CD4-positive, alpha-beta T cell (primary cell): ENCODE measurements at regions not wholly inside any gene's neighbourhood (a gene's known extent, or its start where the extent isn't known, plus 50 kb on each side); places are given as distances from the start of the nearest gene placed in this dataset.

Experiments
- ATAC-seq: fragments of 200-7000 bp; cut with Tn5 transposase; one replicate; pipeline ENCODE4 v1.10.0; 2022; ENCODE audit warnings: mild to moderate bottlenecking; ENCODE audit not compliant: poor library complexity
- CTCF ChIA-PET: fragments of 350-600 bp; sonication (Branson Sonifier 250); formaldehyde crosslinking; loops from one replicate; lab custom pipeline; 2021; ENCODE audit warnings: antibody characterized with exemption, inconsistent platforms; lab: Charles Lee
- POLR2A ChIA-PET: fragments of 350-600 bp; sonication (Branson Sonifier 250); formaldehyde crosslinking; loops from one replicate; lab custom pipeline; 2021; ENCODE audit warnings: antibody characterized with exemption, inconsistent platforms; lab: Charles Lee
- DNase-seq, 14 experiments: peaks; one replicate each; pipeline ENCODE4 v3.0.0-alpha.2; 2013 to 2020; ENCODE audit warnings: mixed read lengths in 2 of 14
- H3K27ac ChIP-seq, 2 donors: one replicate each; pipeline versions ENCODE4 v1.5.1 to v1.7.0; 2013; ENCODE audit warnings: low read length in 2 of 2, low read depth in 1 of 2, mild to moderate bottlenecking in 1 of 2
- H3K27me3 ChIP-seq, 2 experiments: 1 replicate in 1 of 2; 2 replicates in 1 of 2; pipeline versions ENCODE4 v1.6.1 to v1.7.0; 2013; ENCODE audit warnings: low read length in 2 of 2, control low read depth in 1 of 2, mild to moderate bottlenecking in 1 of 2, moderate library complexity in 1 of 2; ENCODE audit not compliant: insufficient read depth in 2 of 2, control insufficient read depth in 1 of 2
- H3K36me3 ChIP-seq: one replicate; pipeline ENCODE4 v1.6.1; 2013; ENCODE audit warnings: low read length, control low read depth; ENCODE audit not compliant: insufficient read depth
- H3K4me1 ChIP-seq: one replicate; pipeline ENCODE4 v1.6.1; 2013; ENCODE audit warnings: low read length, control low read depth; ENCODE audit not compliant: insufficient read depth
- H3K4me3 ChIP-seq: one replicate; pipeline ENCODE4 v1.5.1; 2013; ENCODE audit warnings: mild to moderate bottlenecking, low read length, moderate library complexity
- H3K9me3 ChIP-seq, 2 experiments: 1 replicate in 1 of 2; 2 replicates in 1 of 2; pipeline versions ENCODE4 v1.6.1 to v1.7.0; 2013; ENCODE audit warnings: low read length in 2 of 2, mild to moderate bottlenecking in 2 of 2, control low read depth in 1 of 2, moderate library complexity in 1 of 2; ENCODE audit not compliant: control insufficient read depth in 1 of 2, insufficient read depth in 1 of 2
- H3K27ac Mint-ChIP-seq: one replicate; pipeline ENCODE4 v1.8.0; 2020; ENCODE audit warnings: mixed read lengths
- H3K27me3 Mint-ChIP-seq: one replicate; pipeline ENCODE4 v1.8.0; 2021; ENCODE audit warnings: mixed read lengths
- H3K36me3 Mint-ChIP-seq: one replicate; pipeline ENCODE4 v1.8.0; 2021; ENCODE audit warnings: low read depth, mixed read lengths
- H3K4me1 Mint-ChIP-seq: one replicate; pipeline ENCODE4 v1.8.0; 2021; ENCODE audit warnings: low read depth, mixed read lengths
- H3K4me3 Mint-ChIP-seq: one replicate; pipeline ENCODE4 v1.8.0; 2020; ENCODE audit warnings: mild to moderate bottlenecking, mixed read lengths
- H3K9me3 Mint-ChIP-seq: one replicate; pipeline ENCODE4 v1.8.0; 2020; ENCODE audit warnings: mixed read lengths
- CTCF ChIP-seq: fragments of 200-600 bp; IDR thresholded peaks from one replicate; pipeline ENCODE4 v1.8.0; 2022; ENCODE audit warnings: antibody characterized with exemption, mild to moderate bottlenecking
- intact Hi-C, 2 experiments: fragments of 100-400 bp; cut with DNase I in 1 of 2; cut with micrococcal nuclease in 1 of 2; formaldehyde crosslinking; loops; one replicate each; pipeline versions ENCODE4 v1.15.1 to v1.9.0; 2023 to 2025; cut with DNase I, micrococcal nuclease

- no peak overlapping the region for H3K27ac ChIP-seq
- CTCF ChIA-PET: no interaction called here
- no peaks in the 10 kb centered on the region for H3K36me3 ChIP-seq
- H3K27me3 Mint-ChIP-seq: peaks cover 25% of the 10 kb centered on the region
- H3K4me1 ChIP-seq: no peaks in the 10 kb centered on the region
- no peak for TF ChIP-seq CTCF
- H3K36me3 Mint-ChIP-seq: no peaks in the 10 kb centered on the region
- no peak overlapping the region for H3K27ac Mint-ChIP-seq
- H3K9me3 Mint-ChIP-seq: peaks cover 3% of the 10 kb centered on the region
- no peak for DNase-seq
- intact Hi-C loops: no loop called here
- no peaks in the 10 kb centered on the region for H3K4me1 Mint-ChIP-seq
- no peak overlapping the region for H3K4me3 ChIP-seq
- no peaks in the 10 kb centered on the region for H3K9me3 ChIP-seq
- H3K4me3 Mint-ChIP-seq: no peak overlapping the region
- peaks cover 0 to 3% of the 10 kb centered on the region in 2 experiments for H3K27me3 ChIP-seq
- no peak for ATAC-seq
- POLR2A ChIA-PET: no interaction called here
These were observed 317.4 kb upstream of the UBE2E3 start for GRCh38 chr2:180662941-180663471.

GRCh38 chr2:180662521-180662920, 317.9 kb upstream of the UBE2E3 start:
- Mint-ChIP-seq H3K27ac (no peak overlapping the region), H3K36me3 (no peaks in the 10 kb centered on the region), H3K4me3 (no peak overlapping the region), H3K27me3 (peaks cover 25% of the 10 kb centered on the region), H3K9me3 (no peaks in the 10 kb centered on the region), H3K4me1 (no peaks in the 10 kb centered on the region)
- POLR2A ChIA-PET: no interaction called here
- H3K36me3 ChIP-seq: no peaks in the 10 kb centered on the region
- CTCF ChIA-PET: no interaction called here
- no peaks in the 10 kb centered on the region for H3K9me3 ChIP-seq
- no peaks in the 10 kb centered on the region for H3K4me1 ChIP-seq
- H3K27ac ChIP-seq: no peak overlapping the region
- DNase-seq: no peak
- TF ChIP-seq CTCF: no peak
- intact Hi-C loops: no loop called here
- H3K27me3 ChIP-seq: peaks cover 0 to 3% of the 10 kb centered on the region in 2 experiments
- H3K4me3 ChIP-seq: no peak overlapping the region
- ATAC-seq: no peak

GRCh38 chr2:180661686-180662030, 318.7 kb upstream of the UBE2E3 start:
- no peaks in the 10 kb centered on the region for H3K9me3 Mint-ChIP-seq
- Histone ChIP-seq H3K36me3 (no peaks in the 10 kb centered on the region), H3K27me3 (peaks cover 0 to 3% of the 10 kb centered on the region in 2 experiments), H3K9me3 (no peaks in the 10 kb centered on the region), H3K4me1 (no peaks in the 10 kb centered on the region), H3K27ac (no peak overlapping the region), H3K4me3 (no peak overlapping the region)
- no peak for DNase-seq
- CTCF ChIA-PET: no interaction called here
- H3K4me3 Mint-ChIP-seq: no peak overlapping the region
- no peaks in the 10 kb centered on the region for H3K4me1 Mint-ChIP-seq
- ATAC-seq: no peak
- no peaks in the 10 kb centered on the region for H3K36me3 Mint-ChIP-seq
- POLR2A ChIA-PET: no interaction called here
- no peak for TF ChIP-seq CTCF
- no peak overlapping the region for H3K27ac Mint-ChIP-seq
- intact Hi-C loops: no loop called here
- H3K27me3 Mint-ChIP-seq: peaks cover 25% of the 10 kb centered on the region
